Right kidney (tissue), 1 donor: ENCODE measurements at regions not wholly inside any gene's neighbourhood (a gene's known extent, or its start where the extent isn't known, plus 50 kb on each side); places are given as distances from the start of the nearest gene placed in this dataset.

Experiments used
- DNase-seq: peaks from one replicate; pipeline ENCODE4 v3.0.0-alpha.2; 2016

- DNase-seq, result no peak
Measured at GRCh38 chr14:104341532-104342434, 203.4 kb downstream of the KIF26A start.

GRCh38 chr14:104342435-104343293 lies 204.3 kb downstream of the KIF26A start:
- DNase-seq, result no peak

- no peak for DNase-seq
Measured at GRCh38 chr14:104343294-104343625, 204.9 kb downstream of the KIF26A start.

- DNase-seq, result no peak
Measured at GRCh38 chr14:104343690-104344640, 205.6 kb downstream of the KIF26A start.

GRCh38 chr14:104344818-104345620 lies 206.6 kb downstream of the KIF26A start:
- no peak for DNase-seq

- DNase-seq, result no peak
Measured at GRCh38 chr14:104345621-104346462, 207.5 kb downstream of the KIF26A start.

DNA sequence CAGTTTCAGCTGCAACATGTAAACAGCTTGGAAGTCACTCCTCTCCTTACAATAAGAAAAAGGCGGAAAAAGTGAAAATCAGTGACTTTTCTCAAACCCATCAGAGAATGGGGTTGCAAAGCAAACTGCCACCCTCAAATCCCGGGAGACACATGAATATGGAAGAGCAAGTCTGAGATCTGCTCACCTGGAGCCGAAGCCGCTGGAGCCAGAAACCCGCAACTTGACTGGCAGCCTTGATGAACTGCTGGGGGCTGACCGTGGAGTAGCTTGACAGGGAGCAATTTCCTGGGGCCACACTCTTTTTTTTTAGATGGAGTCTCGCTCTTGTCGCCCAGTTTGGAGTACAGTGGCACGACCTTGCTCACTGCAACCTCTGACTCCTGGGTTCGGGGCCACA lies 208.2 kb downstream of the KIF26A start:
- DNase-seq, result no peak

- no peak for DNase-seq
Measured at GRCh38 chr14:104348741-104349140, 210.4 kb downstream of the KIF26A start.

- DNase-seq, result no peak
Measured at GRCh38 chr14:104349950-104350349, 211.6 kb downstream of the KIF26A start.

DNA sequence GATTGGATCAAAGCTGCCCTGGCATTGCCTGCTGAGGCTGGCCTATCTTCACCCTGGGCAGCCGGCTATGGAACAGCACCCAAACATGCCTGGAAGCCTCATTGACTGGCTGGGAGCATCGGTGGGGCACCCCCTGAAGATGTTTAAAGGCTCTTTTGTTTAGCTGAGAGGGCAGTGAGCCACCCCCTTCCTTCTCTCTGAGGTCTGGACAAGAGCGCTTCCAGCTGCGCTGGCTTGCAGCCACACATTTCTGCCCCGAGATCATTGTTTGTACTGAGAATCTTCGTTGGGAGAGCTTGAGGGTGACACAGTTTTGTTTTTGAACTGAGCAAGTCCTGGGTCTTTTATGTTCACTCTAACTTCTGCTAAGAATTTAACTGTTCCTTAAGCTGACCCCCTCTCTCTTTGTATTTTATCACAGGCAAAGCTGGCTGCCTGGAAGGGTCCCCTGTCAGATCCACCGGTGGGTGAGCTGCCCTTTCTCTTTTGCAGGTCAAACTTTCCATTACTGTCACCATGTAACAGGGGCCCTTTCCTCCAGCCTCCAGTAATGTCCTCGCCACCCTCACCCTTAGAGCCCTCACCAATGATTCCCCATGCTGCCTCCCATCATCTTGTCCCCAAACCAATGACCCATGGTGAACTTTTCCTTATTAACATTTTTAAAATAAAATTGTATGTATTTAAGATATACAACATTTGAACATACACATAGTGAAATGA lies 212.2 kb downstream of the KIF26A start:
- no peak for DNase-seq

- DNase-seq, result no peak
Measured at GRCh38 chr14:104351849-104352492, 213.6 kb downstream of the KIF26A start.

GRCh38 chr14:104352493-104353220 lies 214.3 kb downstream of the KIF26A start:
- DNase-seq, result no peak

DNA sequence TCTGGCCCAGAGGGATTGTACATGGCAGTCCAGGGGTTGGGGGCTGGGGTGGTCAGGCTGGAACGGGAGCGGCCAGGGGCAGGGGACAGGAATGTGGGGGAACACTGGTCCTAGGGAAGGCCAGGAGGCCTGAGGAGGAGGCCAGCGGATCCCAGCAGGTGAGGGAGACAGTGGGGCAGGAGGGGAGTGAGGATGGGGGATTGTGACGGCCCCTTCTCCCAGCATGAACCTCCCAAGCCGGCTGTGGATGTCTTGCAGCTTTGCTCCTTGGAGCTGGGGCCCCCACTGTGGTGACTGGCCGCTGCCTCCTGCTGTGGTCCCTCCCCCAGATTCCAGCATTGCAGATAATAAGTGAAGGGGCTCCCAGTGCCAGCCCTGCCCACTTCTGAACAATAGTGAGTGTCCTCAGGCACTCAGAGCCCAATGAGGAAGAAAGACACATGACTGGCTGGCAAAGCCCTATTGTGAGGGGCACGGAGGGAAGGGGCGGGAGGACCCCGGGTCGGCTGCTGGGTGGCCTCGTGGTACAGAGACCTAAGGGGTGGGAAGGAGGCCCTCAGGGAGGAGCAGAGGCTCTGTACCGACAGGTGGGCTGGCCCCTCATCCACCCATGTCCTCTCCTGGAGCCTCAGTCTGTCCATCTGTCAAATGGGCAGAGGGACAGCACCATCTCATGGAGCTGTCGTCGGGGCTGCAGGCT lies 215.0 kb downstream of the KIF26A start:
- no peak for DNase-seq

GRCh38 chr14:104353921-104354701 lies 215.7 kb downstream of the KIF26A start:
- DNase-seq, result no peak

DNA sequence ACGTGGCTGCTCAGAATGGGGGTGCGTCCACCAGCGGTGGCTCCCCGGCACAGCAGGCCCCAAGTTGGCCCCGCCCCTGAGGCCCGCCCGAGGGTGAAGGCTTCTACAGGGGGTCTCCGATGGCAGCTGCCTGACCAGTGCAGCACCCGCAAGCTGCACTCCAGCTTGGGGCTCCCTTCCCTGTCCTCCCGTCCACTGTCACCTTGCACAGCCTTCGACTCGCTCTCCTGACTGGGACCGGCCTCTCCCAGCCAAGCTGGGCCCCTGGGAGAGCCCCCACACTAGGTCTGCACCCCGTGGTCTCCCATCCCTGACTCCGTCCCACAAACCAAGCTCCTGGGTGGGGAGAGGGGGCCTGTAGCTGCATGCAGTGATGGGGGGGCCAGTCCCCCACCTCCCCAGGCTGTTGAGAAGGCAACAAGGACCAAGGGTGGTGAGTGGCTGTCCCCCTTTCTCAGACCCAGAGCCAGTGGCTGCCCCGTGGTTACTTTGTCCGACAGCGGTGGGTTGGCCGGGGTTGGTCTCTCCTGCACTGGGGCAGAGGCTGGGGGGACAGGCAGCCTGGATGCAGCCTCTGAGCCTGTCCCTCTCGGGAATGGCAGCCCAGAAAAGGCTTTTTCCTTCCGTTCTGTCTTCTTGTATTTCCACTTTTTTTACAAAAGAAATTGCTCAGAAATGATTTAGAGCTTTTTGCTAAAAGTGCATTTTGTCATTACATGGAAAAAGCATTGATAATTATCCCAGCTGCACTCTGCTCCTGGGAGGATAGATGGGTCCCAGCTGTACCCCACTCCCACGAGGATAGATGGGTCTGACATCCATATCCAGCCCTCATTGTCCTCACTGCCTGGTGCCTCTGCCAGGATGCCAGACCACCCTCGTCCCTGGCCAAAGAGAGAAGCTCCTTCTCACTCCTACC lies 217.0 kb downstream of the KIF26A start:
- DNase-seq, result no peak
